IMR-90 (cell line): ENCODE measurements at regions not wholly inside any gene's neighbourhood (a gene's known extent, or its start where the extent isn't known, plus 50 kb on each side); places are given as distances from the start of the nearest gene placed in this dataset.

Experiments
- ATAC-seq: fragments of 200-7000 bp; cut with Tn5 transposase; 2 replicates; pipeline ENCODE4 v1.9.1; 2020; ENCODE audit warnings: low read depth, mild to moderate bottlenecking, moderate library complexity
- BruUV-seq: library from RNA; stranded (reverse); fragments of 400-500 nt; replicated peaks from 2 replicates; lab custom pipeline; 2021; lab: Mats Ljungman, UMichigan
- CTCF ChIA-PET: fragments of 300-600 bp; formaldehyde crosslinking; extraction: SDS; loops from one replicate; lab custom pipeline; 2021; ENCODE audit warnings: antibody characterized with exemption; lab: Yijun Ruan, JAX
- POLR2A ChIA-PET: fragments of 300-600 bp; sonication (Branson Sonifier 250); formaldehyde crosslinking; loops from one replicate; lab custom pipeline; 2022; ENCODE audit warnings: antibody characterized with exemption; ENCODE audit not compliant: unreplicated experiment; lab: Charles Lee
- DNase-seq: peaks from one replicate; pipeline ENCODE4 v3.0.0; 2013
- H2AFZ ChIP-seq: replicated peaks from 2 replicates; pipeline ENCODE3; 2013; ENCODE audit warnings: low read length, mild to moderate bottlenecking; ENCODE audit not compliant: poor library complexity
- H2AK5ac ChIP-seq: 2 replicates; pipeline ENCODE4 v1.6.1; 2013; ENCODE audit warnings: low read depth, low read length, inconsistent platforms
- H2AK9ac ChIP-seq: replicated peaks from 2 replicates; pipeline ENCODE3; 2013; ENCODE audit warnings: mild to moderate bottlenecking, low read depth, low read length, moderate library complexity; ENCODE audit not compliant: poor library complexity
- H2BK120ac ChIP-seq: 2 replicates; pipeline ENCODE4 v1.6.1; 2013; ENCODE audit warnings: low read depth, low read length, inconsistent platforms
- H2BK15ac ChIP-seq: 3 replicates; pipeline ENCODE4 v1.6.1; 2013; ENCODE audit warnings: low read depth, low read length, inconsistent platforms
- H2BK20ac ChIP-seq: 2 replicates; pipeline ENCODE4 v1.6.1; 2013; ENCODE audit warnings: low read depth, mild to moderate bottlenecking, inconsistent platforms, low read length, moderate library complexity
- H2BK5ac ChIP-seq: 2 replicates; pipeline ENCODE4 v1.6.1; 2013; ENCODE audit warnings: mild to moderate bottlenecking, low read depth, low read length, inconsistent platforms; ENCODE audit not compliant: poor library complexity, severe bottlenecking
- H3K14ac ChIP-seq: replicated peaks from 2 replicates; pipeline ENCODE4 v1.6.1; 2013; ENCODE audit warnings: low read depth, low read length, inconsistent platforms
- H3K18ac ChIP-seq: 2 replicates; pipeline ENCODE4 v1.6.1; 2013; ENCODE audit warnings: low read depth, low read length, control low read depth
- H3K23ac ChIP-seq: 2 replicates; pipeline ENCODE4 v1.6.1; 2013; ENCODE audit warnings: low read depth, low read length, inconsistent platforms
- H3K27ac ChIP-seq: 2 replicates; pipeline ENCODE4 v1.5.1; 2013; ENCODE audit warnings: mild to moderate bottlenecking, control low read depth, low read length; ENCODE audit not compliant: insufficient read depth
- H3K27me3 ChIP-seq: 2 replicates; pipeline ENCODE4 v1.6.1; 2013; ENCODE audit warnings: low read length; ENCODE audit not compliant: control insufficient read depth, insufficient read depth
- H3K36me3 ChIP-seq: 2 replicates; pipeline ENCODE4 v1.6.1; 2013; ENCODE audit warnings: low read length, mixed read lengths; ENCODE audit not compliant: control insufficient read depth, insufficient read depth
- H3K4ac ChIP-seq: 2 replicates; pipeline ENCODE4 v1.6.1; 2013; ENCODE audit warnings: low read depth, low read length, inconsistent platforms
- H3K4me1 ChIP-seq: 2 replicates; pipeline ENCODE4 v1.6.1; 2013; ENCODE audit warnings: low read length, mixed read lengths; ENCODE audit not compliant: control insufficient read depth, insufficient read depth
- H3K4me2 ChIP-seq: 2 replicates; pipeline ENCODE4 v1.6.1; 2013; ENCODE audit warnings: low read depth, mild to moderate bottlenecking, control low read depth, low read length, moderate library complexity
- H3K4me3 ChIP-seq: 2 replicates; pipeline ENCODE4 v1.5.1; 2013; ENCODE audit warnings: low read depth, mild to moderate bottlenecking, control low read depth, low read length, moderate library complexity; ENCODE audit not compliant: insufficient read depth
- H3K56ac ChIP-seq: 2 replicates; pipeline ENCODE4 v1.6.1; 2013; ENCODE audit warnings: low read length, inconsistent platforms; ENCODE audit not compliant: insufficient read depth; ENCODE audit errors: extremely low read depth
- H3K79me1 ChIP-seq, 2 experiments: 2 replicates each; pipeline ENCODE4 v1.6.1; 2013; ENCODE audit warnings: low read length in 2 of 2, inconsistent platforms in 1 of 2, low read depth in 1 of 2
- H3K9ac ChIP-seq: 2 replicates; pipeline ENCODE4 v1.6.1; 2013; ENCODE audit warnings: low read depth, low read length, control low read depth
- H3K9me1 ChIP-seq: 2 replicates; pipeline ENCODE4 v1.6.1; 2013; ENCODE audit warnings: low read length, inconsistent platforms; ENCODE audit not compliant: insufficient read depth
- H3K9me3 ChIP-seq: 2 replicates; pipeline ENCODE4 v1.6.1; 2013; ENCODE audit warnings: low read length; ENCODE audit not compliant: control insufficient read depth, insufficient read depth
- H4K20me1 ChIP-seq: 2 replicates; pipeline ENCODE4 v1.6.1; 2013; ENCODE audit warnings: low read length, inconsistent platforms; ENCODE audit not compliant: insufficient read depth
- H4K5ac ChIP-seq: 2 replicates; pipeline ENCODE4 v1.6.1; 2013; ENCODE audit warnings: mild to moderate bottlenecking, low read depth, low read length, control low read depth
- H4K8ac ChIP-seq, 2 experiments: 2 replicates each; pipeline ENCODE4 v1.6.1; 2013; ENCODE audit warnings: low read depth in 2 of 2, low read length in 2 of 2, control low read depth in 1 of 2, inconsistent platforms in 1 of 2
- H4K91ac ChIP-seq: 2 replicates; pipeline ENCODE4 v1.6.1; 2013; ENCODE audit warnings: low read depth, low read length, inconsistent platforms; ENCODE audit not compliant: insufficient read depth
- BHLHE40 ChIP-seq: fragments of 150-350 bp; IDR thresholded peaks from 2 replicates; pipeline ENCODE4 v1.6.1; 2016; ENCODE audit warnings: mild to moderate bottlenecking, low read depth, low read length
- CEBPB ChIP-seq: IDR thresholded peaks from 2 replicates; pipeline ENCODE4 v1.6.1; 2012; ENCODE audit warnings: low read depth, low read length, improper control_type of control experiment
- CHD1 ChIP-seq: IDR thresholded peaks from 2 replicates; pipeline ENCODE4 v1.6.1; 2012; ENCODE audit warnings: low read depth, low read length, improper control_type of control experiment
- CTCF ChIP-seq: conservative IDR thresholded peaks from 2 replicates; pipeline ENCODE4 v1.5.1; 2012; ENCODE audit warnings: mild to moderate bottlenecking, low read depth, low read length, improper control_type of control experiment
- ELK1 ChIP-seq: fragments of 150-350 bp; IDR thresholded peaks from 2 replicates; pipeline ENCODE4 v1.6.1; 2016; ENCODE audit warnings: low read depth, mild to moderate bottlenecking, low read length, moderate library complexity, borderline replicate concordance
- FOS ChIP-seq: fragments of 150-350 bp; IDR thresholded peaks from 2 replicates; pipeline ENCODE4 v1.6.1; 2016; ENCODE audit warnings: low read depth, low read length
- MAFK ChIP-seq: IDR thresholded peaks from 2 replicates; pipeline ENCODE4 v1.6.1; 2012; ENCODE audit warnings: low read depth, low read length, improper control_type of control experiment
- MAZ ChIP-seq: IDR thresholded peaks from 2 replicates; pipeline ENCODE4 v1.6.1; 2012; ENCODE audit warnings: low read depth, mild to moderate bottlenecking, low read length, improper control_type of control experiment, moderate library complexity, borderline replicate concordance
- MXI1 ChIP-seq: IDR thresholded peaks from 2 replicates; pipeline ENCODE4 v1.6.1; 2012; ENCODE audit warnings: low read depth, mild to moderate bottlenecking, low read length, moderate library complexity, borderline replicate concordance
- NFE2L2 ChIP-seq: fragments of 150-350 bp; IDR thresholded peaks from 2 replicates; pipeline ENCODE4 v1.6.1; 2016; ENCODE audit warnings: low read depth, mild to moderate bottlenecking, low read length
- POLR2A ChIP-seq: IDR thresholded peaks from 2 replicates; pipeline ENCODE4 v1.6.1; 2012; ENCODE audit warnings: mild to moderate bottlenecking, low read depth, low read length
- RAD21 ChIP-seq: IDR thresholded peaks from 2 replicates; pipeline ENCODE4 v1.6.1; 2012; ENCODE audit warnings: low read length, improper control_type of control experiment
- RCOR1 ChIP-seq: IDR thresholded peaks from 2 replicates; pipeline ENCODE4 v1.6.1; 2012; ENCODE audit warnings: mild to moderate bottlenecking, low read length, improper control_type of control experiment; ENCODE audit not compliant: insufficient replicate concordance
- RFX5 ChIP-seq: IDR thresholded peaks from 2 replicates; pipeline ENCODE4 v1.8.0; 2012; ENCODE audit warnings: low read depth, mild to moderate bottlenecking, low read length, moderate library complexity
- SMC3 ChIP-seq: fragments of 150-350 bp; IDR thresholded peaks from 2 replicates; pipeline ENCODE4 v1.6.1; 2016; ENCODE audit warnings: low read depth, mild to moderate bottlenecking, antibody characterized with exemption, low read length, moderate library complexity
- dilution Hi-C: fragments of 300-500 bp; cut with HindIII; formaldehyde crosslinking; loops from one replicate; pipeline ENCODE4 v1.14.3; 2018; ENCODE audit warnings: low sequenced_read_pairs; ENCODE audit not compliant: unreplicated experiment
- in situ Hi-C: fragments of 300-500 bp; cut with MboI; formaldehyde crosslinking; loops from 3 replicates; pipeline ENCODE4 v1.14.3; 2019; ENCODE audit warnings: low sequenced_read_pairs, inconsistent platforms, mixed read lengths
- intact Hi-C: fragments of 100-400 bp; cut with micrococcal nuclease; formaldehyde crosslinking; loops from 2 replicates; pipeline ENCODE4 v1.10.0; 2022
- TF ChIP-seq, protein P1 (sequence below): fragments of 150-350 bp; IDR thresholded peaks from 2 replicates; pipeline ENCODE4 v1.6.1; 2017; ENCODE audit warnings: mild to moderate bottlenecking, antibody characterized with exemption, low read length, low read depth

- H3K9me1 ChIP-seq = no peaks in the 10 kb centered on the region
- no peak overlapping the region for H3K18ac ChIP-seq
- no peak overlapping the region for H3K9ac ChIP-seq
- H4K20me1 ChIP-seq = no peaks in the 10 kb centered on the region
- no peaks in the 10 kb centered on the region for H3K36me3 ChIP-seq
- in situ Hi-C loops = no loop called here
- no peaks in the 10 kb centered on the region for H3K79me1 ChIP-seq
- no peak for ATAC-seq
- H3K27me3 ChIP-seq = no peaks in the 10 kb centered on the region
- no peak overlapping the region for H2AFZ ChIP-seq
- ChIA-PET CTCF (no interaction called here), POLR2A (no interaction called here)
- H2BK5ac ChIP-seq = no peak overlapping the region
- H3K4me3 ChIP-seq = no peak overlapping the region
- TF ChIP-seq BHLHE40 (no peak), MAFK (no peak), RAD21 (no peak), MAZ (no peak), ELK1 (no peak), CTCF (no peak), POLR2A (no peak), SMC3 (no peak), NFE2L2 (no peak), CEBPB (no peak), RCOR1 (no peak), RFX5 (no peak), FOS (no peak), MXI1 (no peak), CHD1 (no peak)
- TF ChIP-seq, protein P1, sequence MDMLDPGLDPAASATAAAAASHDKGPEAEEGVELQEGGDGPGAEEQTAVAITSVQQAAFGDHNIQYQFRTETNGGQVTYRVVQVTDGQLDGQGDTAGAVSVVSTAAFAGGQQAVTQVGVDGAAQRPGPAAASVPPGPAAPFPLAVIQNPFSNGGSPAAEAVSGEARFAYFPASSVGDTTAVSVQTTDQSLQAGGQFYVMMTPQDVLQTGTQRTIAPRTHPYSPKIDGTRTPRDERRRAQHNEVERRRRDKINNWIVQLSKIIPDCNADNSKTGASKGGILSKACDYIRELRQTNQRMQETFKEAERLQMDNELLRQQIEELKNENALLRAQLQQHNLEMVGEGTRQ = no peak
- no peak overlapping the region for H3K4me2 ChIP-seq
- intact Hi-C loops = loop anchor here (5.0 kb wide), 1 partner anchor 247 kb away; no protein-coding TSS in a partner anchor
- BruUV-seq = no TSS peak
- no peak overlapping the region for H3K27ac ChIP-seq
- H3K23ac ChIP-seq = no peak overlapping the region
- H2AK5ac ChIP-seq = no peak overlapping the region
- H2BK15ac ChIP-seq = peak overlapping the region; percentile 30; the same call in 1 of the 3 replicates
- no peak overlapping the region for H3K4ac ChIP-seq
- H2BK120ac ChIP-seq = no peak overlapping the region
- H2BK20ac ChIP-seq = no peak overlapping the region; the same call in 1 of the 2 replicates
- no peaks in the 10 kb centered on the region; the same call in 1 of the 2 replicates for H3K9me3 ChIP-seq
- H3K4me1 ChIP-seq = peaks cover 6% of the 10 kb centered on the region
- peak; percentile 50 for DNase-seq
- no peak overlapping the region for H2AK9ac ChIP-seq
- no peak overlapping the region for H3K14ac ChIP-seq
- H4K8ac ChIP-seq = no peak overlapping the region
- H3K56ac ChIP-seq = no peak overlapping the region
- no peak overlapping the region for H4K91ac ChIP-seq
- dilution Hi-C loops = no loop called here
- no peak overlapping the region for H4K5ac ChIP-seq
Observed at GRCh38 chr6:14459315-14459714, 341.7 kb downstream of the CD83 start.
